Activated CD4-positive, alpha-beta memory T cell treated with anti-CD3 and anti-CD28 coated beads for 36 hours (primary cell): ENCODE measurements at regions not wholly inside any gene's neighbourhood (a gene's known extent, or its start where the extent isn't known, plus 50 kb on each side); places are given as distances from the start of the nearest gene placed in this dataset.
"Not testable (repeated sequence)": the region's sequence is repeated elsewhere in the genome, so short reads cannot be mapped to it uniquely, and the experiment has no call there.

Experiments used
- CTCF ChIA-PET: fragments of 350-600 bp; sonication (Branson Sonifier 250); formaldehyde crosslinking; loops from one replicate; lab custom pipeline; 2021; ENCODE audit warnings: antibody characterized with exemption, inconsistent platforms; lab: Charles Lee
- POLR2A ChIA-PET: fragments of 350-600 bp; sonication (Branson Sonifier 250); formaldehyde crosslinking; loops from one replicate; lab custom pipeline; 2021; ENCODE audit warnings: antibody characterized with exemption; lab: Charles Lee
- DNase-seq: peaks from one replicate; pipeline ENCODE4 v3.0.0-alpha.2; 2020
- H3K27ac Mint-ChIP-seq: one replicate; pipeline ENCODE4 v1.8.0; 2021; ENCODE audit warnings: mixed read lengths
- H3K27me3 Mint-ChIP-seq: one replicate; pipeline ENCODE4 v1.8.0; 2021; ENCODE audit warnings: mixed read lengths
- H3K36me3 Mint-ChIP-seq: one replicate; pipeline ENCODE4 v1.8.0; 2021; ENCODE audit warnings: mixed read lengths
- H3K4me1 Mint-ChIP-seq: one replicate; pipeline ENCODE4 v1.8.0; 2021; ENCODE audit warnings: low read depth, mixed read lengths
- H3K4me3 Mint-ChIP-seq: one replicate; pipeline ENCODE4 v1.8.0; 2021; ENCODE audit warnings: mild to moderate bottlenecking, mixed read lengths
- H3K9me3 Mint-ChIP-seq: one replicate; pipeline ENCODE4 v1.8.0; 2021; ENCODE audit warnings: mixed read lengths
- intact Hi-C: fragments of 100-400 bp; cut with micrococcal nuclease; formaldehyde crosslinking; loops from one replicate; pipeline ENCODE4 v1.15.1; 2023

DNA sequence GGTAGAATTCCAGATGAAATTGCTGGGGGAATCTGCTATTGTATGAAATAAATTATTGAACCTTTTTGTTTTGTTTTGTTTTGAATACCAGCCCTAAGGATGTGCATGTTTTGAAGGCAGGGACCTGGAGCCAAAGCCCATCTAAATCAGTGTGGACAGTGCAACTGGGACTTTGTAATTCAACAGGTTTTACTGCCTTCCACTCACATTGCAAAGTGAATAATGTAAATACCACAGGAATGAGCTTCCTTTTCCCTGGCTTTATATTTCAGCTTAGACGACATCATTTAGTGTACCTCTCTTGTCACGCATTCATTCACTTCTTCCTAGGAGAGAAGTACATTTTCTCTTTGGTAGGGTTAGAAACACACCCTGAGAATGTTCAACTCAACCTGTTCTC is 795.0 kb downstream of the CENPC start:
- Mint-ChIP-seq H3K27me3 (no peaks in the 10 kb centered on the region), H3K27ac (no peak overlapping the region), H3K9me3 (no peaks in the 10 kb centered on the region), H3K4me1 (no peaks in the 10 kb centered on the region), H3K36me3 (no peaks in the 10 kb centered on the region), H3K4me3 (no peak overlapping the region)
- no peak for DNase-seq
- POLR2A ChIA-PET: no interaction called here
- CTCF ChIA-PET: no interaction called here
- intact Hi-C loops: no loop called here

DNA sequence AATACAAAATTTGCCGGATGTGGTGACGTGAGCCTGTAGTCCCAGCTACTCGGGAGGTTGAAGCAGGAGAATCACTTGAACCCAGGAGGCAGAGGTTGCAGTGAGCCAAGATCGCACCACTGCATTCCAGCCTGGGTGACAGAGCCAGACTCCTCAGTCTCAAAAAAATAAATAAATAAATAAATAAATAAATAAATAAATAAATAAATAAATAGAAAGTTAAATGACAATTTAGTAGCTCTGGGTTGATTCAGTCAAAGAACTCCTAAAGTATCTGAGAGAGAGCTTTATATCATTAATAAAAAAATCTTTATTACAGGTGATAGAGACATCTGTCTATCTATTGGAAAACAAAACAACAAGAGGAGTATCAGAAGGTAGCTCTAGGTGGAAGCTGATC is 798.4 kb downstream of the CENPC start:
- intact Hi-C loops: not testable (repeated sequence)

DNA sequence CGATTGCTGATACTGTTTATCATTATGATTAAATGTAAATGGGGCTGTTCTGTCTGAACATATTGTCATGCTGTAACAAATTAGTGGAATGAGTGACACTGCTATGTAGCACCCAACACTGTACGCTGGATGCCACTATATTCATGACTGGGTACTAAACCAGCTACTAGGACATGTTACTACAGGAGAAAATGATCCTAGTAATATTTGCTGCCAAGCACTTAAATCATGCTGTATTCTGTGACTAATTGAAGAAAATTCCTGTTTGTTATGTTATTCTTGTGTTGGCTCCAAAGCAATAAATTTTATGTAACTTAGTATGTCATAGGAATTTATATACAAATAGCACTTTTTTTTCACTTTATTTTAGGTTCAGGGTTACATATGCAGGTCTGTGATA is 804.2 kb downstream of the CENPC start:
- intact Hi-C loops: no loop called here
- Mint-ChIP-seq H3K4me1 (no peaks in the 10 kb centered on the region), H3K4me3 (no peak overlapping the region), H3K27ac (no peak overlapping the region), H3K27me3 (no peaks in the 10 kb centered on the region), H3K36me3 (no peaks in the 10 kb centered on the region), H3K9me3 (peaks cover 3% of the 10 kb centered on the region)
- no peak for DNase-seq
- ChIA-PET CTCF (no interaction called here), POLR2A (no interaction called here)

More for the DNA sequence above, 798.4 kb downstream of the CENPC start:
- H3K9me3 Mint-ChIP-seq, H3K4me3 Mint-ChIP-seq, H3K36me3 Mint-ChIP-seq, POLR2A ChIA-PET, H3K4me1 Mint-ChIP-seq, CTCF ChIA-PET, DNase-seq, H3K27ac Mint-ChIP-seq, H3K27me3 Mint-ChIP-seq: not testable (repeated sequence)

DNA sequence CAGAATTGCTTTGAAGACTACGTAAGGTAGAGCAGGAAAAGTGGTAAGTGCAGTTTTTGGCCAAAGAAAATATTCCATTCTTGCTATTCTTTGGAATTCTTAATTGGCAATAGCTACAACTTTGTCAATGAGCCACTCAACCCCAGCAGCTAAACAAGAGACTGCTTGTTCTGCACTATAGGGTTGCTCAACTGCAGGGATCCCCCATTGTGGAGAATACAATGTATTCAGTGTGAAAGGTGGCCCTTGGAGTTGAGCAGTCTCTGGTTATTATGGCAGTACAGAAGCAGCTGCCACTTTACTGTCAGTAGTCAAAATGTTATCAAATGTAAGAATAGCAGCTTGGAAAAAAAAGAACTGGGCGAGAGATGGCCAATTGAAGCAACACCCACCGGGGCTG is 808.7 kb downstream of the CENPC start:
- intact Hi-C loops: no loop called here
- no peak for DNase-seq
- ChIA-PET CTCF (no interaction called here), POLR2A (no interaction called here)
- no peaks in the 10 kb centered on the region for H3K27me3 Mint-ChIP-seq
- H3K4me1 Mint-ChIP-seq: no peaks in the 10 kb centered on the region
- H3K4me3 Mint-ChIP-seq: no peak overlapping the region
- no peaks in the 10 kb centered on the region for H3K9me3 Mint-ChIP-seq
- H3K36me3 Mint-ChIP-seq: no peaks in the 10 kb centered on the region
- no peak overlapping the region for H3K27ac Mint-ChIP-seq

DNA sequence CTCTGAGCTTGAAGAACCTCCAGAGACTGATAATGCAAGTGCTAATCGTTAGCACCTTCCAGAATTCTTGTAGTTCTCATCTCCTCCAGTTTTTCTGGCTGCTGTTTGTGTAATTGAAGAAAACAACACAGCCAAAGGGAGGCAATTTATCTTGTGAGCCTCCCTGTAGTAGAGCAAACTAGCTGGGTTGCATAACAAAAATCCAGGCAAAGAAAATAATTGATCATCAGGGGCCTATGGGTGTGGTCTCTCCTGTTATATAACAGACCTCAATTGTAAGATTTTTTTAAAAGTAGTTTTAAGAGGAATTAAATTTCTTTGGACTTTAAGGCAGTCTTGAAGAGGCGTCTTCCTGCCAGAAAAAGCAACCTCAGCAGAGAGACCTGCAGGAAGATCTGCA is 817.0 kb downstream of the CENPC start:
- intact Hi-C loops: no loop called here
- Mint-ChIP-seq H3K36me3 (no peaks in the 10 kb centered on the region), H3K27ac (no peak overlapping the region), H3K4me1 (no peaks in the 10 kb centered on the region), H3K4me3 (no peak overlapping the region), H3K27me3 (no peaks in the 10 kb centered on the region), H3K9me3 (peaks cover 2% of the 10 kb centered on the region)
- no peak for DNase-seq
- CTCF ChIA-PET: no interaction called here
- POLR2A ChIA-PET: no interaction called here

DNA sequence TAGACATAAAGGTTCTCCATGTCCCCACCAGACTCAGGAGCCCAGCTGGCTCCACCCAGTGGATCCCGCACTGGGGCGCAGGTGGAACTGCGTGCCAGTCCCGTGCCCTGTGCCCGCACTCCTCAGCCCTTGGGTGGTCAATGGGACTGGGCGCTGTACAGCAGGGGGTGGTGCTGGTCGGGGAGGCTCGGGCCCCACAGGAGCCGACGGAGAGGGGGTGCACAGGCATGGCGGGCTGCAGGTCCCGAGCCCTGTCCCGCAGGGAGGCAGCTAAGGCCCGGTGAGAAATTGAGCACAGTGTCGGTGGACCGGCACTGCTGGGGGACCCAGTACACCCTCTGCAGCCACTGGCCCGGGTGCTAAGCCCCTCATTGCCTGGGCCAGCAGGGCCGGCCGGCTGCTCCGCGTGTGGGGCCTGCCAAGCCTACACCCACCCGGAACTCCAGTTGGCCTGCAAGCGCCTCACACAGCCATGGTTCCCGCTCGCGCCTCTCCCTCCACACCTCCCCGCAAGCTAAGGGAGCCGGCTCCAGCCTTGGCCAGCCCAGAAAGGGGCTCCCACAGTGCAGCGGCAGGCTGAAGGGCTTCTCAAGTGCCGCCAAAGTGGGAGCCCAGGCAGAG is 832.9 kb downstream of the CENPC start:
- DNase-seq, H3K4me1 Mint-ChIP-seq, H3K36me3 Mint-ChIP-seq, H3K4me3 Mint-ChIP-seq, CTCF ChIA-PET, H3K27ac Mint-ChIP-seq, POLR2A ChIA-PET, intact Hi-C loops, H3K27me3 Mint-ChIP-seq: not testable (repeated sequence)
- peaks cover 13% of the 10 kb centered on the region for H3K9me3 Mint-ChIP-seq

DNA sequence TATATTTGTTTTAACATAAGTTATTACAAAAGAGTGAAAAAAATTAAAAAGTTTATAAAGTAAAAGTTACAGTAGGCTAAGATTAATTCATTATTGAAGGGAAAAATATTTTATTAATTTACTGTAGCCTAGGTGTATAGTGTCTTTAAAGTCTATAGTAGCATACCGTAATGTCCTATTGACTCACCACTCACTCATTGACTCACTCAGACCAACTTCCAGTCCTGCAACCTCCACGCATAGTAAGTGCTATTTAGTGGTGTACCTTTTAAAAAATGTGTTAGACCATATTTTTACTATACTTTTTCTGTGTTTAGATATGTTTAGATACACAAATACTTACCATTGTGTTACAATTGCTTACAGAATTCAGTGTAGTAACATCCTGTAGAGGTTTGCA is 841.1 kb downstream of the CENPC start:
- Mint-ChIP-seq H3K27me3 (no peaks in the 10 kb centered on the region), H3K36me3 (no peaks in the 10 kb centered on the region), H3K4me3 (no peak overlapping the region), H3K4me1 (no peaks in the 10 kb centered on the region), H3K9me3 (no peaks in the 10 kb centered on the region), H3K27ac (no peak overlapping the region)
- ChIA-PET CTCF (no interaction called here), POLR2A (no interaction called here)
- intact Hi-C loops: no loop called here
- DNase-seq: no peak

DNA sequence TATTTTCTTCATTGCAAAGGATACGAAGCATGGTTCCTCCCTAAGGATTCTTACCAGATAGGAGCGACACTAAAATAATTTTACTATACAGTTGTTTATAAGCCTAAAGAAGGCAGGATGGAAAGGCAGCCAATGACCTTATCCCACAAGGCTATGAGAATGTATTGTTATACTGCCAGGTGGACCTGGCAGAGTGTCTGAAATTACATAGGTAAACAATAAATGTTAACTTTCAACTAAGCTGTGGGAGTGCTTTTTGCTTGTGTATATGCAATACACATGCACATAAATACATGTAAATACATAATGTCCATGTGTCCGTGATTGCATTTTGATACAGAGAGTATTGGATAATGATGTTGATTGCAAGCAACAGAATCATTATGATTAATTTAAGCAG is 850.6 kb downstream of the CENPC start:
- Mint-ChIP-seq H3K36me3 (no peaks in the 10 kb centered on the region), H3K27ac (no peak overlapping the region), H3K9me3 (peaks cover 5% of the 10 kb centered on the region), H3K4me3 (no peak overlapping the region), H3K4me1 (no peaks in the 10 kb centered on the region), H3K27me3 (no peaks in the 10 kb centered on the region)
- CTCF ChIA-PET: no interaction called here
- POLR2A ChIA-PET: no interaction called here
- DNase-seq: no peak
- intact Hi-C loops: no loop called here

DNA sequence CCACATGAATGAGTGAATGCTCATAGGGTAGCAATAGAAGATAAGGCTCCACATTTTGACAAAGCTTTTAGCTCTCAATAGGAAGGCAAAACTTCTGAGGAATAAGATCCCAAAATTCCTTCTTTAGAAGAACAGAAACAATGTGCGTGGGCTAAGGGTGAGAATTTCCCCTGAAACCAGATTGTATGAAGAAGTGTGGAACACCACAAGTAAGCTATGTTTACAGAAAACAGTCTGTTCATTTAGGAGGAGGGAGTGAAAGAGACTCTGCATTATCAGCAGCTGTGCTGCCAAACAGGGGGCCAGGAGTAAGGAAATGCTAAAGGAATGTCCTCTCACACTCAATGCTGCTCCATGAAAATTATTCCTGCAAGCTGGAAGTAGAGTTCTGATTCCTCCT is 851.6 kb downstream of the CENPC start:
- H3K9me3 Mint-ChIP-seq: peaks cover 5% of the 10 kb centered on the region
- H3K4me3 Mint-ChIP-seq: no peak overlapping the region
- intact Hi-C loops: no loop called here
- H3K4me1 Mint-ChIP-seq: no peaks in the 10 kb centered on the region
- no peak overlapping the region for H3K27ac Mint-ChIP-seq
- no peak for DNase-seq
- CTCF ChIA-PET: no interaction called here
- no peaks in the 10 kb centered on the region for H3K27me3 Mint-ChIP-seq
- POLR2A ChIA-PET: no interaction called here
- H3K36me3 Mint-ChIP-seq: no peaks in the 10 kb centered on the region

DNA sequence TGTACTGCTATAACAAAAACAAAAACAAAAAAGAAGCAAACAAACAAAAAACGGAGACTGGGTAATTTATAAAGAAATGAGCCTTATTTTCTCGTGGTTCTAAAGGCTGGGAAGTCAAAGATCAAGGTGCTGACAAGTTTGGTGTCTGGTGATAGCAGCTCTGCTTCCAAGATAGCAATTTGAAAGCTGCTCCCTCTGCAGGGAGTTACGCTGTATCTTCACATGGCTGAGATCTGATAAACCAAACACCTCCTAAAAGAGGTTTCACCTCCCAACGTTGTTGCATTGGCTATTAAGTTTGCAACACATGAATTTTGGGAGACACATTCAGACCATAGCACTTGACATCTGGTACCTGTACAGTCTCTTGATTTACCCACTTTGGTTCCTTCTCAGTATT is 854.2 kb downstream of the CENPC start:
- no peaks in the 10 kb centered on the region for H3K36me3 Mint-ChIP-seq
- no peak overlapping the region for H3K4me3 Mint-ChIP-seq
- intact Hi-C loops: no loop called here
- H3K9me3 Mint-ChIP-seq: peaks cover 3% of the 10 kb centered on the region
- H3K4me1 Mint-ChIP-seq: no peaks in the 10 kb centered on the region
- DNase-seq: no peak
- no peak overlapping the region for H3K27ac Mint-ChIP-seq
- ChIA-PET CTCF (no interaction called here), POLR2A (no interaction called here)
- H3K27me3 Mint-ChIP-seq: no peaks in the 10 kb centered on the region

DNA sequence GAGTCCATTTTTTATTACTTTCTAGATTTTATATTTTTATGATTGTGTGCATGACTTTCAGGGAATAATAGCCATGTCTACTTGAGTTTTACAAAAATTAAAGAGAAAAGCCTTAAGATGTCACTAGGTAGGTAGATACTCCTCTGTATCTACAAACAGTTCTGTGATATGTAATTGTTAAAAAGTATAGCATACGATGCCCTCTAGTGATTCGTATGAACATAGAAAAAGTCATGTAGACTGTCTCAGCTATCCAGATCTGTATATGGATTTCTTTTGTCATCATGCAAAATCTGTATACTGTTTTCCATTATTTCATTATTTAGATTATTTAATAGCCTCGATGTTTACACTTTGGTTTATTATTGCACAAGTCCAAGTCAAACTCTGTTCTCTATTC is 856.6 kb downstream of the CENPC start:
- no peak overlapping the region for H3K4me3 Mint-ChIP-seq
- intact Hi-C loops: no loop called here
- ChIA-PET CTCF (no interaction called here), POLR2A (no interaction called here)
- H3K9me3 Mint-ChIP-seq: no peaks in the 10 kb centered on the region
- H3K27ac Mint-ChIP-seq: no peak overlapping the region
- no peaks in the 10 kb centered on the region for H3K27me3 Mint-ChIP-seq
- H3K4me1 Mint-ChIP-seq: no peaks in the 10 kb centered on the region
- H3K36me3 Mint-ChIP-seq: no peaks in the 10 kb centered on the region
- no peak for DNase-seq

DNA sequence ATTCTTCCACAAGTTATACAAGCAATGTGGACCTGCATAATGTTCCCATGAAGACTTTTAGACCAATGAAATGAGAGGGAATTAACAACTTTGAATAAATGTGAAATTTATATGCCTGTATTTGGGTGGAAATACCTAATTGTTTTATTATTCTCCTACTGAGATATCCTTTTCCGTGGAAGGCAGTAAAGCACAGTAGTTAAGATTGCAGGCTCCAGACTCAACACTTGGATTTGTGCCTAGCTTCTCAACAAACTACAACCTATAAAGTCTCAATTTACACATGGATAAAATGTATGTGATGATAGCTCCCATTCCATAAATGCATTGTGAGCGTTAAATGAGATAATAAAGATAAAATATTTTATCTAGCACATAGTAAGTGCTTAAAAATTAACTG is 857.8 kb downstream of the CENPC start:
- CTCF ChIA-PET: no interaction called here
- POLR2A ChIA-PET: no interaction called here
- Mint-ChIP-seq H3K9me3 (peaks cover 2% of the 10 kb centered on the region), H3K36me3 (no peaks in the 10 kb centered on the region), H3K4me3 (no peak overlapping the region), H3K27ac (no peak overlapping the region), H3K4me1 (no peaks in the 10 kb centered on the region), H3K27me3 (no peaks in the 10 kb centered on the region)
- intact Hi-C loops: no loop called here
- DNase-seq: no peak

DNA sequence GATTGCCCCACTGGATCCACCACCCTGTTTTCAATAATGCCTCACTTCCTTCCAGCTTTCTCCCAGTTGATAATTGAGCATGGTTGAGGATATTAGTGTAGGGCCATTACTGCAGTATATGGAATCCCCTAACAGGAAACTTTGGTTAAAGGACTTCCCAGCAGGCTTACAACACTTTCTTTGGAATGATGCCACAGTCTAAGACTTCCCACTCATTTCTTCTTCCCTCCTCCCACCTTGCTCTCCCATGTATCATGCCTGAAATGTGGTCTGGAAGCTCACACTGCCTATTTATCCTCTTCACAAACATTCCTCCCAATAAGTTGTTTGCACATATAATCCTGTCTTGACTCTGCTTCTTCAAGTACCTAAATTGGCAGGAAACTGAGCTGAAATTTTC is 863.3 kb downstream of the CENPC start:
- Mint-ChIP-seq H3K4me3 (no peak overlapping the region), H3K4me1 (no peaks in the 10 kb centered on the region), H3K9me3 (peaks cover 6% of the 10 kb centered on the region), H3K36me3 (no peaks in the 10 kb centered on the region), H3K27ac (no peak overlapping the region), H3K27me3 (no peaks in the 10 kb centered on the region)
- intact Hi-C loops: no loop called here
- ChIA-PET CTCF (no interaction called here), POLR2A (no interaction called here)
- DNase-seq: no peak
